GM23338 (cell line): ENCODE measurements at regions not wholly inside any gene's neighbourhood (a gene's known extent, or its start where the extent isn't known, plus 50 kb on each side); places are given as distances from the start of the nearest gene placed in this dataset.

Source experiments
- ATAC-seq: fragments of 200-7000 bp; cut with Tn5 transposase; 3 replicates; pipeline ENCODE4 v1.9.1; 2020
- DNase-seq: peaks from one replicate; pipeline ENCODE4 v3.0.0-alpha.2; 2015; ENCODE audit warnings: low spot score
- H2AFZ ChIP-seq: fragments of 200-600 bp; sonication (generic); 2 replicates; pipeline ENCODE4 v1.8.0; 2016; ENCODE audit warnings: antibody characterized with exemption, mild to moderate bottlenecking, moderate library complexity
- H3F3A ChIP-seq: fragments of 200-600 bp; sonication (generic); replicated peaks from 2 replicates; pipeline ENCODE4 v1.8.0; 2017; ENCODE audit warnings: antibody characterized with exemption, mixed run types, low read depth
- H3K27ac ChIP-seq: fragments of 200-600 bp; sonication (generic); 2 replicates; pipeline ENCODE4 v1.6.1; 2016; ENCODE audit warnings: low read depth
- H3K27me3 ChIP-seq: fragments of 200-600 bp; sonication (generic); 2 replicates; pipeline ENCODE4 v1.8.0; 2016; ENCODE audit warnings: mild to moderate bottlenecking, mixed run types, moderate library complexity; ENCODE audit not compliant: insufficient read depth
- H3K36me3 ChIP-seq: fragments of 200-600 bp; sonication (generic); 2 replicates; pipeline ENCODE4 v1.8.0; 2016; ENCODE audit warnings: mild to moderate bottlenecking; ENCODE audit not compliant: insufficient read depth
- H3K4me1 ChIP-seq: fragments of 200-600 bp; sonication (generic); 2 replicates; pipeline ENCODE4 v1.8.0; 2016; ENCODE audit warnings: mild to moderate bottlenecking, moderate library complexity; ENCODE audit not compliant: insufficient read depth
- H3K4me2 ChIP-seq: fragments of 200-600 bp; sonication (generic); 2 replicates; pipeline ENCODE4 v1.7.1; 2017; ENCODE audit warnings: mixed run types
- H3K4me3 ChIP-seq: fragments of 200-600 bp; sonication (generic); 2 replicates; pipeline ENCODE4 v1.6.1; 2016; ENCODE audit warnings: mixed run types
- H3K79me2 ChIP-seq: fragments of 200-600 bp; sonication (generic); replicated peaks from 2 replicates; pipeline ENCODE4 v1.8.0; 2017; ENCODE audit warnings: mild to moderate bottlenecking; ENCODE audit not compliant: insufficient read depth
- H3K9me2 ChIP-seq: fragments of 200-600 bp; sonication (generic); 2 replicates; pipeline ENCODE4 v1.8.0; 2017; ENCODE audit not compliant: insufficient read depth
- H4K20me1 ChIP-seq: fragments of 200-600 bp; sonication (generic); replicated peaks from 2 replicates; pipeline ENCODE4 v1.8.0; 2017; ENCODE audit warnings: mild to moderate bottlenecking; ENCODE audit not compliant: insufficient read depth
- H3K27ac Mint-ChIP-seq: 2 replicates; pipeline ENCODE4 v1.8.0; 2020; ENCODE audit warnings: inconsistent platforms, mild to moderate bottlenecking, moderate library complexity, mixed read lengths
- H3K27me3 Mint-ChIP-seq: 3 replicates; pipeline ENCODE4 v1.8.0; 2022; ENCODE audit warnings: low read depth, mild to moderate bottlenecking, moderate library complexity, mixed read lengths, inconsistent platforms; ENCODE audit not compliant: insufficient read depth, poor library complexity
- H3K36me3 Mint-ChIP-seq: 3 replicates; pipeline ENCODE4 v1.8.0; 2021; ENCODE audit warnings: low read depth, mild to moderate bottlenecking, inconsistent platforms, moderate library complexity, mixed read lengths
- H3K4me1 Mint-ChIP-seq: 3 replicates; pipeline ENCODE4 v1.8.0; 2020; ENCODE audit warnings: mild to moderate bottlenecking, inconsistent platforms, mixed read lengths
- H3K4me3 Mint-ChIP-seq: 3 replicates; pipeline ENCODE4 v1.8.0; 2021; ENCODE audit warnings: moderate library complexity, mild to moderate bottlenecking, inconsistent platforms, mixed read lengths
- H3K9me3 Mint-ChIP-seq: 3 replicates; pipeline ENCODE4 v1.8.0; 2020; ENCODE audit warnings: moderate library complexity, mild to moderate bottlenecking, inconsistent platforms, mixed read lengths
- CREB1 ChIP-seq: fragments of 250-450 bp; sonication (Bioruptor Pico); IDR thresholded peaks from 2 replicates; pipeline ENCODE4 v1.5.0; 2020; ENCODE audit warnings: low read depth, mild to moderate bottlenecking, moderate library complexity
- CTCF ChIP-seq, 2 experiments: fragments of 200-600 bp in 1 of 2; sonication (generic) in 1 of 2; conservative IDR thresholded peaks; 2 replicates each; pipeline versions ENCODE4 v1.5.1 to v1.6.1; 2016 to 2017; ENCODE audit warnings: antibody characterized with exemption in 2 of 2, low read depth in 2 of 2, mild to moderate bottlenecking in 2 of 2, moderate library complexity in 1 of 2
- ETS1 ChIP-seq: IDR thresholded peaks from 2 replicates; pipeline ENCODE4 v1.6.1; 2016; ENCODE audit warnings: antibody characterized with exemption
- EZH2 ChIP-seq: fragments of 200-600 bp; sonication (generic); IDR thresholded peaks from one replicate; pipeline ENCODE4 v1.8.0; 2017; ENCODE audit warnings: antibody characterized with exemption, mild to moderate bottlenecking, low read depth; ENCODE audit not compliant: unreplicated experiment
- EZH2phosphoT487 ChIP-seq: fragments of 200-600 bp; sonication (generic); IDR thresholded peaks from one replicate; pipeline ENCODE4 v1.8.1; 2018; ENCODE audit warnings: antibody characterized with exemption; ENCODE audit not compliant: unreplicated experiment
- JUNB ChIP-seq: IDR thresholded peaks from one replicate; pipeline ENCODE4 v1.6.1; 2016; ENCODE audit warnings: antibody characterized with exemption; ENCODE audit not compliant: unreplicated experiment
- POLR2AphosphoS5 ChIP-seq: IDR thresholded peaks from 2 replicates; pipeline ENCODE4 v1.6.1; 2016; ENCODE audit warnings: antibody characterized with exemption, low read depth
- STAT1 ChIP-seq: IDR thresholded peaks from one replicate; pipeline ENCODE4 v1.6.1; 2016; ENCODE audit warnings: antibody characterized with exemption; ENCODE audit not compliant: unreplicated experiment
- ZNF114 ChIP-seq: fragments of 250-450 bp; sonication (Bioruptor Pico); IDR thresholded peaks from 2 replicates; pipeline ENCODE4 v1.5.0; 2020; ENCODE audit warnings: mild to moderate bottlenecking, moderate library complexity
- ZNF331 ChIP-seq: fragments of 250-450 bp; sonication (Bioruptor Pico); IDR thresholded peaks from 2 replicates; pipeline ENCODE4 v1.5.0; 2020; ENCODE audit warnings: low read depth, mild to moderate bottlenecking, moderate library complexity
- ZNF462 ChIP-seq: fragments of 250-450 bp; sonication (Bioruptor Pico); IDR thresholded peaks from 2 replicates; pipeline ENCODE4 v1.5.0; 2020; ENCODE audit warnings: mild to moderate bottlenecking, moderate library complexity

GRCh38 chr1:182210417-182210816 is 148.9 kb upstream of the ZNF648 start (continued):
- TF ChIP-seq CTCF (conservative IDR thresholded peaks at IDR 0.05; ENCODE audit: low read depth in 2 of 2) = no peak
- no peak for TF ChIP-seq ZNF114 (CRISPR knock-in tag)
- no peak for TF ChIP-seq EZH2
- TF ChIP-seq STAT1 = no peak

- Mint-ChIP-seq H3K4me1 (peaks cover 6% of the 10 kb centered on the region), H3K27me3 (no peaks in the 10 kb centered on the region), H3K9me3 (no peaks in the 10 kb centered on the region), H3K27ac (no peak overlapping the region), H3K4me3 (no peak overlapping the region), H3K36me3 (no peaks in the 10 kb centered on the region)
- DNase-seq = no peak
- Histone ChIP-seq H4K20me1 (no peaks in the 10 kb centered on the region), H3K4me1 (no peaks in the 10 kb centered on the region; the same call in 1 of the 2 replicates), H3F3A (no peaks in the 10 kb centered on the region), H3K27me3 (no peaks in the 10 kb centered on the region), H3K4me3 (no peak overlapping the region), H3K9me2 (0 out of 2 replicates have a peak, but pooled peaks cover 3% of the 10 kb centered on the region), H2AFZ (no peak overlapping the region), H3K36me3 (no peaks in the 10 kb centered on the region), H3K4me2 (no peak overlapping the region), H3K79me2 (no peaks in the 10 kb centered on the region), H3K27ac (no peak overlapping the region)
- no peak for ATAC-seq
- no peak for TF ChIP-seq ZNF462 (CRISPR knock-in tag)
- TF ChIP-seq ZNF114 (CRISPR knock-in tag) = no peak
- TF ChIP-seq JUNB = no peak
- TF ChIP-seq POLR2AphosphoS5 = no peak
- TF ChIP-seq CREB1 (CRISPR knock-in tag) = no peak
- no peak for TF ChIP-seq ETS1
- no peak for TF ChIP-seq EZH2phosphoT487
- no peak for TF ChIP-seq CTCF (conservative IDR thresholded peaks at IDR 0.05; ENCODE audit: low read depth in 2 of 2)
- no peak for TF ChIP-seq ZNF331 (CRISPR knock-in tag)
Measured at GRCh38 chr1:182207300-182207699, 145.8 kb upstream of the ZNF648 start.
